Activated CD8-positive, alpha-beta T cell treated with anti-CD3 and anti-CD28 coated beads, Interleukin-2, amount 10 ng/mL, durations not matched to agents 7 days and 5 days (primary cell): ENCODE measurements at regions not wholly inside any gene's neighbourhood (a gene's known extent, or its start where the extent isn't known, plus 50 kb on each side); places are given as distances from the start of the nearest gene placed in this dataset.

Experiments used
- ATAC-seq: fragments of 150-1000 bp; cut with Tn5 transposase; one replicate; pipeline ENCODE4 v1.10.0; 2021; ENCODE audit warnings: moderate library complexity
- CTCF ChIA-PET: fragments of 350-600 bp; sonication (Branson Sonifier 250); formaldehyde crosslinking; loops from one replicate; lab custom pipeline; 2021; ENCODE audit warnings: antibody characterized with exemption; lab: Charles Lee
- POLR2A ChIA-PET: fragments of 350-600 bp; sonication (Branson Sonifier 250); formaldehyde crosslinking; loops from one replicate; lab custom pipeline; 2021; ENCODE audit warnings: antibody characterized with exemption; lab: Charles Lee
- DNase-seq: peaks from one replicate; pipeline ENCODE4 v3.0.0-alpha.2; 2020
- H3K27ac Mint-ChIP-seq: one replicate; pipeline ENCODE4 v1.8.0; 2021; ENCODE audit warnings: mild to moderate bottlenecking, mixed read lengths
- H3K27me3 Mint-ChIP-seq: one replicate; pipeline ENCODE4 v1.8.0; 2021; ENCODE audit warnings: low read depth, mixed read lengths
- H3K36me3 Mint-ChIP-seq: one replicate; pipeline ENCODE4 v1.8.0; 2021; ENCODE audit warnings: low read depth, mixed read lengths
- H3K4me1 Mint-ChIP-seq: one replicate; pipeline ENCODE4 v1.8.0; 2021; ENCODE audit warnings: low read depth, mixed read lengths
- H3K4me3 Mint-ChIP-seq: one replicate; pipeline ENCODE4 v1.8.0; 2021; ENCODE audit warnings: mild to moderate bottlenecking, mixed read lengths
- H3K9me3 Mint-ChIP-seq: one replicate; pipeline ENCODE4 v1.8.0; 2022; ENCODE audit warnings: mixed read lengths; ENCODE audit not compliant: insufficient read depth

GRCh38 chr11:29200791-29201562, 815.9 kb downstream of the KCNA4 start:
- Mint-ChIP-seq H3K9me3 (no peaks in the 10 kb centered on the region), H3K36me3 (no peaks in the 10 kb centered on the region), H3K27ac (no peak overlapping the region), H3K27me3 (no peaks in the 10 kb centered on the region), H3K4me3 (no peak overlapping the region), H3K4me1 (no peaks in the 10 kb centered on the region)
- DNase-seq (no peak), ATAC-seq (no peak)
- POLR2A ChIA-PET: no interaction called here
- CTCF ChIA-PET: no interaction called here

- no peak overlapping the region for H3K27ac Mint-ChIP-seq
- no peaks in the 10 kb centered on the region for H3K4me1 Mint-ChIP-seq
- H3K27me3 Mint-ChIP-seq: no peaks in the 10 kb centered on the region
- H3K4me3 Mint-ChIP-seq: no peak overlapping the region
- no peaks in the 10 kb centered on the region for H3K9me3 Mint-ChIP-seq
- H3K36me3 Mint-ChIP-seq: no peaks in the 10 kb centered on the region
- no peak for DNase-seq
- no peak for ATAC-seq
- ChIA-PET POLR2A (no interaction called here), CTCF (no interaction called here)
These were observed 826.5 kb downstream of the KCNA4 start for GRCh38 chr11:29190313-29190712.

- no peaks in the 10 kb centered on the region for H3K9me3 Mint-ChIP-seq
- no peak overlapping the region for H3K4me3 Mint-ChIP-seq
- CTCF ChIA-PET: no interaction called here
- DNase-seq (no peak), ATAC-seq (no peak)
- POLR2A ChIA-PET: no interaction called here
- no peaks in the 10 kb centered on the region for H3K36me3 Mint-ChIP-seq
- no peaks in the 10 kb centered on the region for H3K27me3 Mint-ChIP-seq
- no peak overlapping the region for H3K27ac Mint-ChIP-seq
- H3K4me1 Mint-ChIP-seq: no peaks in the 10 kb centered on the region
These were observed 829.6 kb downstream of the KCNA4 start for GRCh38 chr11:29187215-29187614.

GRCh38 chr11:29184939-29185890, 831.6 kb downstream of the KCNA4 start:
- ATAC-seq (no peak), DNase-seq (no peak)
- H3K4me1 Mint-ChIP-seq: no peaks in the 10 kb centered on the region
- ChIA-PET POLR2A (no interaction called here), CTCF (no interaction called here)
- no peak overlapping the region for H3K27ac Mint-ChIP-seq
- no peaks in the 10 kb centered on the region for H3K36me3 Mint-ChIP-seq
- peaks cover 9% of the 10 kb centered on the region for H3K9me3 Mint-ChIP-seq
- no peaks in the 10 kb centered on the region for H3K27me3 Mint-ChIP-seq
- H3K4me3 Mint-ChIP-seq: no peak overlapping the region

GRCh38 chr11:29183301-29183700, 833.5 kb downstream of the KCNA4 start:
- DNase-seq (no peak), ATAC-seq (no peak)
- POLR2A ChIA-PET: no interaction called here
- H3K36me3 Mint-ChIP-seq: no peaks in the 10 kb centered on the region
- H3K4me1 Mint-ChIP-seq: no peaks in the 10 kb centered on the region
- H3K27me3 Mint-ChIP-seq: no peaks in the 10 kb centered on the region
- H3K9me3 Mint-ChIP-seq: peaks cover 9% of the 10 kb centered on the region
- no peak overlapping the region for H3K27ac Mint-ChIP-seq
- no peak overlapping the region for H3K4me3 Mint-ChIP-seq
- CTCF ChIA-PET: no interaction called here

- Mint-ChIP-seq H3K27me3 (no peaks in the 10 kb centered on the region), H3K27ac (no peak overlapping the region), H3K4me1 (no peaks in the 10 kb centered on the region), H3K4me3 (no peak overlapping the region), H3K9me3 (no peaks in the 10 kb centered on the region), H3K36me3 (no peaks in the 10 kb centered on the region)
- no peak for ATAC-seq
- CTCF ChIA-PET: no interaction called here
- POLR2A ChIA-PET: no interaction called here
- no peak for DNase-seq
These were observed 843.2 kb downstream of the KCNA4 start for GRCh38 chr11:29173660-29174062.

- Mint-ChIP-seq H3K4me3 (no peak overlapping the region), H3K36me3 (no peaks in the 10 kb centered on the region), H3K27me3 (no peaks in the 10 kb centered on the region), H3K9me3 (no peaks in the 10 kb centered on the region), H3K4me1 (no peaks in the 10 kb centered on the region), H3K27ac (no peak overlapping the region)
- ChIA-PET POLR2A (no interaction called here), CTCF (no interaction called here)
- ATAC-seq (no peak), DNase-seq (no peak)
These were observed 845.4 kb downstream of the KCNA4 start for GRCh38 chr11:29171360-29171950.

GRCh38 chr11:29166306-29166705, 850.5 kb downstream of the KCNA4 start:
- no peak for DNase-seq
- no peaks in the 10 kb centered on the region for H3K27me3 Mint-ChIP-seq
- H3K4me3 Mint-ChIP-seq: no peak overlapping the region
- ChIA-PET CTCF (no interaction called here), POLR2A (no interaction called here)
- H3K27ac Mint-ChIP-seq: no peak overlapping the region
- no peaks in the 10 kb centered on the region for H3K4me1 Mint-ChIP-seq
- H3K36me3 Mint-ChIP-seq: no peaks in the 10 kb centered on the region
- no peaks in the 10 kb centered on the region for H3K9me3 Mint-ChIP-seq
- ATAC-seq: no peak

- H3K27ac Mint-ChIP-seq: no peak overlapping the region
- H3K9me3 Mint-ChIP-seq: peaks cover 6% of the 10 kb centered on the region
- POLR2A ChIA-PET: no interaction called here
- no peak overlapping the region for H3K4me3 Mint-ChIP-seq
- H3K36me3 Mint-ChIP-seq: no peaks in the 10 kb centered on the region
- H3K27me3 Mint-ChIP-seq: no peaks in the 10 kb centered on the region
- ATAC-seq (no peak), DNase-seq (no peak)
- no peaks in the 10 kb centered on the region for H3K4me1 Mint-ChIP-seq
- CTCF ChIA-PET: no interaction called here
These were observed 853.6 kb downstream of the KCNA4 start for GRCh38 chr11:29163231-29163630.

- ATAC-seq: no peak
- no peak overlapping the region for H3K27ac Mint-ChIP-seq
- DNase-seq: no peak
- POLR2A ChIA-PET: no interaction called here
- H3K9me3 Mint-ChIP-seq: peaks cover 6% of the 10 kb centered on the region
- H3K27me3 Mint-ChIP-seq: no peaks in the 10 kb centered on the region
- no peaks in the 10 kb centered on the region for H3K36me3 Mint-ChIP-seq
- no peak overlapping the region for H3K4me3 Mint-ChIP-seq
- no peaks in the 10 kb centered on the region for H3K4me1 Mint-ChIP-seq
- CTCF ChIA-PET: no interaction called here
These were observed 854.3 kb downstream of the KCNA4 start for GRCh38 chr11:29162491-29162890.

- Mint-ChIP-seq H3K4me3 (no peak overlapping the region), H3K27me3 (no peaks in the 10 kb centered on the region), H3K36me3 (no peaks in the 10 kb centered on the region), H3K9me3 (peaks cover 6% of the 10 kb centered on the region), H3K4me1 (no peaks in the 10 kb centered on the region), H3K27ac (no peak overlapping the region)
- ChIA-PET POLR2A (no interaction called here), CTCF (no interaction called here)
- DNase-seq (no peak), ATAC-seq (no peak)
These were observed 855.6 kb downstream of the KCNA4 start for GRCh38 chr11:29161191-29161590.
